Fibroblast of lung (primary cell): ENCODE measurements at regions not wholly inside any gene's neighbourhood (a gene's known extent, or its start where the extent isn't known, plus 50 kb on each side); places are given as distances from the start of the nearest gene placed in this dataset.

Source experiments
- EZH2 ChIP-seq: IDR thresholded peaks from 2 replicates; pipeline ENCODE4 v1.5.1; 2012; ENCODE audit warnings: low read length, control low read depth, mild to moderate bottlenecking; ENCODE audit errors: missing control alignments
- TF ChIP-seq, protein P1 (sequence below), 2 donors: IDR thresholded peaks in 1 of 2; conservative IDR thresholded peaks in 1 of 2; 1 replicate in 1 of 2; 2 replicates in 1 of 2; pipeline ENCODE4 v1.5.1; 2011 to 2012; ENCODE audit warnings: low read length in 2 of 2, control low read depth in 1 of 2, inconsistent platforms in 1 of 2, low read depth in 1 of 2, mild to moderate bottlenecking in 1 of 2

- TF ChIP-seq, protein P1, sequence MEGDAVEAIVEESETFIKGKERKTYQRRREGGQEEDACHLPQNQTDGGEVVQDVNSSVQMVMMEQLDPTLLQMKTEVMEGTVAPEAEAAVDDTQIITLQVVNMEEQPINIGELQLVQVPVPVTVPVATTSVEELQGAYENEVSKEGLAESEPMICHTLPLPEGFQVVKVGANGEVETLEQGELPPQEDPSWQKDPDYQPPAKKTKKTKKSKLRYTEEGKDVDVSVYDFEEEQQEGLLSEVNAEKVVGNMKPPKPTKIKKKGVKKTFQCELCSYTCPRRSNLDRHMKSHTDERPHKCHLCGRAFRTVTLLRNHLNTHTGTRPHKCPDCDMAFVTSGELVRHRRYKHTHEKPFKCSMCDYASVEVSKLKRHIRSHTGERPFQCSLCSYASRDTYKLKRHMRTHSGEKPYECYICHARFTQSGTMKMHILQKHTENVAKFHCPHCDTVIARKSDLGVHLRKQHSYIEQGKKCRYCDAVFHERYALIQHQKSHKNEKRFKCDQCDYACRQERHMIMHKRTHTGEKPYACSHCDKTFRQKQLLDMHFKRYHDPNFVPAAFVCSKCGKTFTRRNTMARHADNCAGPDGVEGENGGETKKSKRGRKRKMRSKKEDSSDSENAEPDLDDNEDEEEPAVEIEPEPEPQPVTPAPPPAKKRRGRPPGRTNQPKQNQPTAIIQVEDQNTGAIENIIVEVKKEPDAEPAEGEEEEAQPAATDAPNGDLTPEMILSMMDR (conservative IDR thresholded peaks at IDR 0.05 in 1 of 2, IDR thresholded peaks at IDR 0.05 in 1 of 2; ENCODE audit: low read depth in 1 of 2, low read length in 2 of 2) = no peak
- TF ChIP-seq EZH2 = no peak
Observed at GRCh38 chr19:31875591-31875990, 469.8 kb upstream of the ZNF507 start.
